ENCODE measurements at regions not wholly inside any gene's neighbourhood (a gene's known extent, or its start where the extent isn't known, plus 50 kb on each side); places are given as distances from the start of the nearest gene placed in this dataset.

- CTCF ChIA-PET: no interaction called here
These were observed 480.9 kb upstream of the TMEFF2 start for GRCh38 chr2:192675681-192676080.

More at GRCh38 chr2:192675681-192676080, 480.9 kb upstream of the TMEFF2 start:
- Histone ChIP-seq H2AFZ (ENCODE audit: low read depth, low read length) (no peak overlapping the region), H3K9me1 (replicated peaks; ENCODE audit: control insufficient read depth, extremely low read depth, insufficient read depth, low read length) (no peaks in the 10 kb centered on the region), H3K4me2 (ENCODE audit: insufficient read depth, low read length) (no peak overlapping the region), H3K4me3 (replicated peaks in 1 of 3; ENCODE audit: insufficient read depth in 1 of 3, low read depth in 1 of 3, low read length in 3 of 3) (no peak overlapping the region), H4K20me1 (replicated peaks; ENCODE audit: control insufficient read depth, extremely low read depth, insufficient read depth, low read length) (no peaks in the 10 kb centered on the region), H3K27ac (ENCODE audit: insufficient read depth, low read depth, low read length) (no peak overlapping the region), H3K79me2 (ENCODE audit: control insufficient read depth, insufficient read depth, low read length) (no peaks in the 10 kb centered on the region), H3K4me1 (ENCODE audit: control insufficient read depth, extremely low read depth, insufficient read depth, low read length) (no peaks in the 10 kb centered on the region), H3K9ac (replicated peaks; ENCODE audit: extremely low read depth, insufficient read depth, low read length) (no peak overlapping the region), H3K9me3 (replicated peaks; ENCODE audit: control insufficient read depth, insufficient read depth, low read length) (peaks cover 5% of the 10 kb centered on the region), H3K36me3 (ENCODE audit: control insufficient read depth in 2 of 2, extremely low read depth in 1 of 2, insufficient read depth in 2 of 2, low read length in 2 of 2) (no peaks in the 10 kb centered on the region), H3K27me3 (ENCODE audit: control insufficient read depth in 2 of 2, insufficient read depth in 2 of 2, low read length in 2 of 2) (no peaks in the 10 kb centered on the region)
- DNase-seq (ENCODE audit: low read depth, low spot score) (no peak), FAIRE-seq (no peak)
- dilution Hi-C loops (cut with MboI; ENCODE audit: extremely low pct_ligation_motif_present, low sequenced_read_pairs): no loop called here
- TF ChIP-seq FOS (IDR thresholded peaks at IDR 0.05; ENCODE audit: borderline replicate concordance, insufficient read depth, low read length) (no peak), POLR2AphosphoS5 (IDR thresholded peaks at IDR 0.05; ENCODE audit: insufficient read depth, low read depth, low read length) (no peak), MAX (IDR thresholded peaks at IDR 0.05; ENCODE audit: insufficient read depth, insufficient read length) (no peak), CTCF (IDR thresholded peaks at IDR 0.05; ENCODE audit: extremely low read depth in 1 of 2, insufficient read depth in 1 of 2, low read depth in 1 of 2, low read length in 2 of 2) (no peak)
- intact Hi-C loops (cut with micrococcal nuclease): no loop called here
- POLR2A ChIA-PET: no interaction called here
- no TSS peak for BruUV-seq (replicated peaks)

All from endothelial cell of umbilical vein (primary cell).